A549 (cell line): ENCODE measurements at regions not wholly inside any gene's neighbourhood (a gene's known extent, or its start where the extent isn't known, plus 50 kb on each side); places are given as distances from the start of the nearest gene placed in this dataset.

ENCODE experiments used
- CHD2 ChIP-seq: fragments of 150-350 bp; IDR thresholded peaks from 2 replicates; pipeline ENCODE4 v1.6.1; 2014; ENCODE audit warnings: low read length; ENCODE audit not compliant: partially characterized antibody
- JUNB ChIP-seq: fragments of >200 bp; sonication (Bioruptor Twin); formaldehyde crosslinking; IDR thresholded peaks from 2 replicates; pipeline ENCODE4 v1.6.1; 2016
- KDM1A ChIP-seq: fragments of 200-600 bp; sonication (generic); IDR thresholded peaks from 2 replicates; pipeline ENCODE4 v1.6.1; 2016; ENCODE audit warnings: low read depth, mild to moderate bottlenecking
- MYC ChIP-seq: IDR thresholded peaks from 2 replicates; pipeline ENCODE4 v1.6.1; 2012; ENCODE audit warnings: mild to moderate bottlenecking, inconsistent platforms, low read length, improper control_type of control experiment, borderline replicate concordance
- NPAS2 ChIP-seq: fragments of 250-450 bp; sonication (Bioruptor Pico); IDR thresholded peaks from 2 replicates; pipeline ENCODE4 v1.8.0; 2022; ENCODE audit warnings: mild to moderate bottlenecking, moderate library complexity, borderline replicate concordance
- PHF8 ChIP-seq: fragments of 200-600 bp; sonication (generic); IDR thresholded peaks from 2 replicates; pipeline ENCODE4 v1.6.1; 2016; ENCODE audit warnings: low read depth, mild to moderate bottlenecking, antibody characterized with exemption, moderate library complexity, borderline replicate concordance
- POLR2A ChIP-seq: IDR thresholded peaks from 2 replicates; pipeline ENCODE4 v1.6.1; 2012; ENCODE audit warnings: mild to moderate bottlenecking, low read length
- RCOR1 ChIP-seq: fragments of 150-350 bp; IDR thresholded peaks from 2 replicates; pipeline ENCODE4 v1.6.1; 2014; ENCODE audit warnings: antibody characterized with exemption, low read length, low read depth
- RFX5 ChIP-seq: fragments of 450-650 bp; IDR thresholded peaks from 2 replicates; pipeline ENCODE4 v1.7.1; 2014; ENCODE audit warnings: antibody characterized with exemption, mild to moderate bottlenecking, moderate library complexity
- SREBF2 ChIP-seq: fragments of 450-650 bp; IDR thresholded peaks from 2 replicates; pipeline ENCODE4 v1.6.1; 2014; ENCODE audit warnings: mild to moderate bottlenecking, moderate library complexity
- ZFP36 ChIP-seq: fragments of 450-650 bp; IDR thresholded peaks from 2 replicates; pipeline ENCODE4 v1.6.1; 2014; ENCODE audit warnings: borderline replicate concordance; ENCODE audit not compliant: partially characterized antibody
- TF ChIP-seq, protein P1 (sequence below): fragments of >200 bp; sonication (Bioruptor Twin); formaldehyde crosslinking; IDR thresholded peaks from 3 replicates; pipeline ENCODE4 v1.5.1; 2016
- TF ChIP-seq, protein P2 (sequence below): fragments of 200-600 bp; sonication (generic); IDR thresholded peaks from 2 replicates; pipeline ENCODE4 v1.6.1; 2016; ENCODE audit warnings: antibody characterized with exemption, mild to moderate bottlenecking, moderate library complexity
- TF ChIP-seq, protein P3 (sequence below): fragments of 450-650 bp; IDR thresholded peaks from 2 replicates; pipeline ENCODE4 v1.6.1; 2014; ENCODE audit warnings: antibody characterized with exemption

DNA sequence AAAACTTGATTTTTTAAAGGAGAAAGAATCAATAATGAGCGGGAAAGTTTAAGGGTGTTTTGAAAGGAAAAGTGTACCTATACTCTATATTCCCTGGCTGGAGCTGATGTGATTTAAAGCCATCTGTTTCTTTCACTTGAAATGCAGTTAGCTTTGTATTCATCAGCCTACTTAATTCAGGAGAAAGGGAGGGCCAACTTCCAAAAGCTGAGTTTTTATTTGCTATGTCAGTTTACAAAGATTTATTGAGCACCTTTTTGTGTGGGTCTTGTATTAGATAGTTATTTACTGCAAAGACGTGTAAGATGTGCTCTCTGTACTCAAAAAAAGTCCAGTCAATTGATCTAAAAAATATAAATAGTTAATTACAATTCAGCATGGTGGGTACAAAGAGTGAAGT lies 176.2 kb upstream of the GOLIM4 start:
- TF ChIP-seq, protein P1, sequence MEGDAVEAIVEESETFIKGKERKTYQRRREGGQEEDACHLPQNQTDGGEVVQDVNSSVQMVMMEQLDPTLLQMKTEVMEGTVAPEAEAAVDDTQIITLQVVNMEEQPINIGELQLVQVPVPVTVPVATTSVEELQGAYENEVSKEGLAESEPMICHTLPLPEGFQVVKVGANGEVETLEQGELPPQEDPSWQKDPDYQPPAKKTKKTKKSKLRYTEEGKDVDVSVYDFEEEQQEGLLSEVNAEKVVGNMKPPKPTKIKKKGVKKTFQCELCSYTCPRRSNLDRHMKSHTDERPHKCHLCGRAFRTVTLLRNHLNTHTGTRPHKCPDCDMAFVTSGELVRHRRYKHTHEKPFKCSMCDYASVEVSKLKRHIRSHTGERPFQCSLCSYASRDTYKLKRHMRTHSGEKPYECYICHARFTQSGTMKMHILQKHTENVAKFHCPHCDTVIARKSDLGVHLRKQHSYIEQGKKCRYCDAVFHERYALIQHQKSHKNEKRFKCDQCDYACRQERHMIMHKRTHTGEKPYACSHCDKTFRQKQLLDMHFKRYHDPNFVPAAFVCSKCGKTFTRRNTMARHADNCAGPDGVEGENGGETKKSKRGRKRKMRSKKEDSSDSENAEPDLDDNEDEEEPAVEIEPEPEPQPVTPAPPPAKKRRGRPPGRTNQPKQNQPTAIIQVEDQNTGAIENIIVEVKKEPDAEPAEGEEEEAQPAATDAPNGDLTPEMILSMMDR, result no peak
- no peak for TF ChIP-seq CHD2
- no peak for TF ChIP-seq KDM1A
- TF ChIP-seq NPAS2, result no peak
- TF ChIP-seq MYC, result no peak
- TF ChIP-seq, protein P2, sequence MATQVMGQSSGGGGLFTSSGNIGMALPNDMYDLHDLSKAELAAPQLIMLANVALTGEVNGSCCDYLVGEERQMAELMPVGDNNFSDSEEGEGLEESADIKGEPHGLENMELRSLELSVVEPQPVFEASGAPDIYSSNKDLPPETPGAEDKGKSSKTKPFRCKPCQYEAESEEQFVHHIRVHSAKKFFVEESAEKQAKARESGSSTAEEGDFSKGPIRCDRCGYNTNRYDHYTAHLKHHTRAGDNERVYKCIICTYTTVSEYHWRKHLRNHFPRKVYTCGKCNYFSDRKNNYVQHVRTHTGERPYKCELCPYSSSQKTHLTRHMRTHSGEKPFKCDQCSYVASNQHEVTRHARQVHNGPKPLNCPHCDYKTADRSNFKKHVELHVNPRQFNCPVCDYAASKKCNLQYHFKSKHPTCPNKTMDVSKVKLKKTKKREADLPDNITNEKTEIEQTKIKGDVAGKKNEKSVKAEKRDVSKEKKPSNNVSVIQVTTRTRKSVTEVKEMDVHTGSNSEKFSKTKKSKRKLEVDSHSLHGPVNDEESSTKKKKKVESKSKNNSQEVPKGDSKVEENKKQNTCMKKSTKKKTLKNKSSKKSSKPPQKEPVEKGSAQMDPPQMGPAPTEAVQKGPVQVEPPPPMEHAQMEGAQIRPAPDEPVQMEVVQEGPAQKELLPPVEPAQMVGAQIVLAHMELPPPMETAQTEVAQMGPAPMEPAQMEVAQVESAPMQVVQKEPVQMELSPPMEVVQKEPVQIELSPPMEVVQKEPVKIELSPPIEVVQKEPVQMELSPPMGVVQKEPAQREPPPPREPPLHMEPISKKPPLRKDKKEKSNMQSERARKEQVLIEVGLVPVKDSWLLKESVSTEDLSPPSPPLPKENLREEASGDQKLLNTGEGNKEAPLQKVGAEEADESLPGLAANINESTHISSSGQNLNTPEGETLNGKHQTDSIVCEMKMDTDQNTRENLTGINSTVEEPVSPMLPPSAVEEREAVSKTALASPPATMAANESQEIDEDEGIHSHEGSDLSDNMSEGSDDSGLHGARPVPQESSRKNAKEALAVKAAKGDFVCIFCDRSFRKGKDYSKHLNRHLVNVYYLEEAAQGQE, result no peak
- TF ChIP-seq SREBF2, result no peak
- no peak for TF ChIP-seq JUNB
- no peak for TF ChIP-seq RCOR1
- TF ChIP-seq POLR2A, result no peak
- no peak for TF ChIP-seq PHF8
- TF ChIP-seq, protein P3, sequence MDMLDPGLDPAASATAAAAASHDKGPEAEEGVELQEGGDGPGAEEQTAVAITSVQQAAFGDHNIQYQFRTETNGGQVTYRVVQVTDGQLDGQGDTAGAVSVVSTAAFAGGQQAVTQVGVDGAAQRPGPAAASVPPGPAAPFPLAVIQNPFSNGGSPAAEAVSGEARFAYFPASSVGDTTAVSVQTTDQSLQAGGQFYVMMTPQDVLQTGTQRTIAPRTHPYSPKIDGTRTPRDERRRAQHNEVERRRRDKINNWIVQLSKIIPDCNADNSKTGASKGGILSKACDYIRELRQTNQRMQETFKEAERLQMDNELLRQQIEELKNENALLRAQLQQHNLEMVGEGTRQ, result no peak
- TF ChIP-seq RFX5, result no peak
- TF ChIP-seq ZFP36, result no peak
